Mesodermal cell (in vitro differentiated cells): ENCODE measurements at regions not wholly inside any gene's neighbourhood (a gene's known extent, or its start where the extent isn't known, plus 50 kb on each side); places are given as distances from the start of the nearest gene placed in this dataset.
"Not testable (repeated sequence)": the region's sequence is repeated elsewhere in the genome, so short reads cannot be mapped to it uniquely, and the experiment has no call there.

Source experiments
- H3K27ac ChIP-seq: 2 replicates; pipeline ENCODE4 v1.7.0; 2013; ENCODE audit warnings: mild to moderate bottlenecking, low read depth, low read length, moderate library complexity; ENCODE audit not compliant: severe bottlenecking
- H3K36me3 ChIP-seq: 2 replicates; pipeline ENCODE4 v1.7.1; 2013; ENCODE audit warnings: mild to moderate bottlenecking, low read length, moderate library complexity; ENCODE audit not compliant: control insufficient read depth, insufficient read depth
- H3K4me1 ChIP-seq: one replicate; pipeline ENCODE4 v1.7.1; 2013; ENCODE audit warnings: mild to moderate bottlenecking, low read length; ENCODE audit not compliant: insufficient read depth, control insufficient read depth, poor library complexity, severe bottlenecking
- H3K4me3 ChIP-seq: 2 replicates; pipeline ENCODE4 v1.7.0; 2013; ENCODE audit warnings: low read length, control low read depth, mild to moderate bottlenecking; ENCODE audit not compliant: insufficient read depth, poor library complexity, severe bottlenecking; ENCODE audit errors: extremely low read depth
- H3K9me3 ChIP-seq: 2 replicates; pipeline ENCODE4 v1.7.1; 2013; ENCODE audit warnings: mild to moderate bottlenecking, low read length, moderate library complexity; ENCODE audit not compliant: control insufficient read depth
- WGBS, 2 experiments: methylation state at CpG; one replicate each; pipeline ENCODE4 v1.1.5; 2013; ENCODE audit warnings: missing lambda C conversion rate in 2 of 2; ENCODE audit not compliant: insufficient coverage in 2 of 2; 5-methylcytosine and 5-hydroxymethylcytosine counted together

DNA sequence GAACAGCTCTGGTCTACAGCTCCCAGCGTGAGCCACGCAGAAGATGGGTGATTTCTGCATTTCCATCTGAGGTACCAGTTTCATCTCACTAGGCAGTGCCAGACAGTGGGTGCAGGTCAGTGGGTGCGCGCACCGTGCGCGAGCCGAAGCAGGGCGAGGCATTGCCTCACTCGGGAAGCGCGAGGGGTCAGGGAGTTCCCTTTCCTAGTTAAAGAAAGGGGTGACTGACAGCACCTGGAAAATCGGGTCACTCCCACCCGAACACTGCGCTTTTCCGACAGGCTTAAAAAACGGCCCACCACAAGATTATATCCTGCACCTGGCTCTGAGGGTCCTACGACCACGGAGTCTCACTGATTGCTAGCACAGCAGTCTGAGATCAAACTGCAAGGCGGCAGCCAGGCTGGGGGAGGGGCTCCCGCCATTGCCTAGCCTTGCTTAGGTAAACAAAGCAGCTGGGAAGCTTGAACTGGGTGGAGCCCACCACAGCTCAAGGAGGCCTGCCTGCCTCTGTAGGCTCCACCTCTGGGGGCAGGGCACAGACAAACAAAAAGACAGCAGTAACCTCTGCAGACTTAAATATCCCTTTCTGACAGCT lies 325.0 kb upstream of the CHST9 start:
- H3K36me3 ChIP-seq, H3K9me3 ChIP-seq, H3K4me3 ChIP-seq, H3K27ac ChIP-seq, H3K4me1 ChIP-seq: not testable (repeated sequence)
- WGBS, 2 experiments, result 88 to 96% methylated on average over 12 to 16 of the region's 21 CpGs

DNA sequence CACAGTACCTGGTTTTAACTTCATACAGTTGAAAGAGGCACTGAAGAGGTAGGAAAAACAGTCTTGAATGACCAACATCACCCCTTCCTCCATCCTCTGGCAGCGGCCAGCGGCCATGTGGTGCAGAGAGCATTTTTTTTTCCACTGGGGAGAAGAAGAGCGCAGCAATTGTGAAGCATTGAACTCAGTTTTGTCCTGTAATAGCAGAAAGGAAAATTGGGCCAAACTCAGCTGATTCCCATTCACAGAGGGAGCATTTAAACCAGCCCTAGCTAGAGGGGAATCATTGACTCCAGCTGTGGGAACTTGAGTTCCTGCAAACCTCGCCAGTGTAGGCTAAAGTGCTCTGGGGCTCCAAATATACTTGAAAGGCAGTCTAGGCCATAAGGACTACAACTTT lies 316.6 kb upstream of the CHST9 start:
- Histone ChIP-seq H3K4me1 (no peaks in the 10 kb centered on the region), H3K36me3 (no peaks in the 10 kb centered on the region), H3K9me3 (no peaks in the 10 kb centered on the region), H3K27ac (no peak overlapping the region), H3K4me3 (no peak overlapping the region)
- whole genome bisulfite sequencing, 2 experiments, result 86 to 94% methylated on average over 2 of the region's 4 CpGs

DNA sequence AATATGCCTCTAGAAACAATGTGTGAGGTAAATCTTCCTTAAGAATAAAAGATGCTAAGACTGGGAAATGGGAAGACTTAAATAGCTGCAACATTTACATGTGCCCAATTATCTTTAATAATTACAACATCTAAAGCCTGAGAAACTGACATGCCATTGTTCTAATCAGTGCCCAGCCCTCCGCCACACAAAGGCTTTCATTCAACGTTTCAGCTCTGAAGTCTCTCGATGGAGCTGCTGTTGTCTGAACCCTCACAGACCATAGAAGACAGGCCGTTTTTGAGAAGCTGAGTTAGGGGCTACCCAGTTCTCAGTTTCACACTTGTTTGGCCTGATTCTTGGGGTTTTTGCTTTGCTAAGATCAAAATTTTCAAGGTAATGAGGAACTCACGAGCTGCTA lies 315.4 kb upstream of the CHST9 start:
- Histone ChIP-seq H3K4me3 (no peak overlapping the region), H3K9me3 (no peaks in the 10 kb centered on the region), H3K36me3 (no peaks in the 10 kb centered on the region), H3K27ac (no peak overlapping the region), H3K4me1 (no peaks in the 10 kb centered on the region)
- 66 to 75% methylated on average over 4 of the region's 5 CpGs for WGBS, 2 experiments

DNA sequence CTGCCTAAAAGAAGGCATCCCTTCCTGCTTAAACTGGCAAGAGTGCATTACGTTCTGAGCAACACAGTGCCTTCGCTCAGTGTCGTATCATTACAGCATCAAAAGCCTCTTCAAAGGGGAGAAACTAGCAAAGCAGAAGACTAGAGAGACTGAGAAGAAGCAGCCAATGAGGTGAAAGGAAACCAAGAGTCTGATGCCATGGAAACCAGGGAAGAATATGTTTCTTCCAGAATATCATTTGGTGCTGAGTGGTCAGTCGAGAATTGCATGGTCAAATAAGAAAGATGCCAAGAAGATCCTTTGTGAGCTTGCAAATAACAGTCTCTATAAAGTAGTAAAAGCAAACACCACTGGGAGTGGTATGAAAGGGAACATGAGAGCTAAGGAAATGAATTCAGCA lies 312.1 kb upstream of the CHST9 start:
- H3K36me3 ChIP-seq, result no peaks in the 10 kb centered on the region
- no peak overlapping the region for H3K27ac ChIP-seq
- WGBS, 2 experiments, result 85 to 96% methylated on average over 2 to 4 of the region's 4 CpGs
- H3K4me3 ChIP-seq, result no peak overlapping the region
- H3K9me3 ChIP-seq, result no peaks in the 10 kb centered on the region
- H3K4me1 ChIP-seq, result no peaks in the 10 kb centered on the region

DNA sequence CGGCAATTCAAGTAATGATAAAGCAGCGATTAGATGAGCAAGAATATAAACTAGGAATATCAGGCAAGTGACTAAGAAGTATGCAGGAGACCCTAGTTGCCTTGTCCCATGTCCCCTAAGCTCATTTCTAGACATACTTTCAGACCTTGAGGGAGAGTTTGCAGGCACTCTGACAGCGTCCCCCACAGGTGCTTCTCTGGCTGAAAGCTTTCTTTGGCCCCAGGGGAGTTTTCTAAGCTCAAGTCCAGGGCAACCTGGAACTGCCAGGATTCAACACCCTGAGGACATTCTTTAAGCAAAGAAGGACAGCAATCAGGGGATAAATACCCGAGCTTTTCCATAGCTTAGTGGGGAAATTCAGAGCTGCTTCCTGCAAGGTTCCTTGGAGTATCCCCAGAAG lies 308.1 kb upstream of the CHST9 start:
- no peak overlapping the region for H3K4me3 ChIP-seq

DNA sequence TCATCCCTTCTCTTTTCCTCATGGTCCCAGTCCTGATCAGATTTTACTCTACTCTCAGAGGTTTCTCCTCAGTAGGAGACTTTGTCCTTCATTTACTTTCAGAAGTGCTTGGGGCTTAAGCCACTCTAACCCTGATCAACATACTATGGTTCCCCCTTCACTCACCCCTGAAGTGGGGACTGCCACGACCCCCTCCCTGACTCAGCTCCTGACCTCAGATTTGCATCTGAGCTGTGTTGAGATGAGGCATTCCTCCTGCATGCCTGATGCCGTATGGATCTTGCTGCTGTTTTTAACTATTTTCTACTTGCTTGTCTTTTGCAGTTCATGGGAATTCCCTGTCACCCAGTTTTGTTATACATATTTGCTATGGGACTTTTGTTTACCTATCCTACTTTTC lies 306.7 kb upstream of the CHST9 start:
- H3K27ac ChIP-seq, result no peak overlapping the region
- H3K4me3 ChIP-seq, result no peak overlapping the region
- no peaks in the 10 kb centered on the region for H3K4me1 ChIP-seq
- H3K36me3 ChIP-seq, result no peaks in the 10 kb centered on the region
- H3K9me3 ChIP-seq, result no peaks in the 10 kb centered on the region
- 46% methylated on average over 2 of the region's 2 CpGs; no CpG with 5 or more reads in 1 of the 2 experiments for WGBS, 2 experiments

More for the DNA sequence above, 308.1 kb upstream of the CHST9 start:
- H3K27ac ChIP-seq, result no peak overlapping the region
- no peaks in the 10 kb centered on the region for H3K4me1 ChIP-seq
- WGBS, 2 experiments, result 91 to 94% methylated on average over 3 of the region's 4 CpGs
- H3K9me3 ChIP-seq, result no peaks in the 10 kb centered on the region
- no peaks in the 10 kb centered on the region for H3K36me3 ChIP-seq

DNA sequence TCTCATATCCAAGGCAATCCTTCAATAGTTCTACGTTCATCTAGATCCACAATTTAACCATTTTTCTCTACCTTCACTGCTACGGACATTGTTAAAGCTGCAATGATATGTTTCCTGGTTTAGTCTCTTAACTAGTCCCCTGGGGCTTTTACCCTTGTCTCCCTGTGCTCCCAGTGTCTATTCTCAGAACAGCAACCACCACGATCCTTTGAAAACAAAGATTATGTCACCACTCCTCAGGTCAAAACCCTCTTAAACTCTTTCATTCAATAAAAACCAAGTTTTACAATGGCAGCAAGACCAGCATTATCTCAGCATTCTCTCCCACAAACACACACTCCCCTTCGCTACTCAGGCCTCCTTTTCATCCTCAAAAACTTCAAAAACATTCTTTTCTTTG lies 298.2 kb upstream of the CHST9 start:
- H3K9me3 ChIP-seq, result no peaks in the 10 kb centered on the region
- H3K36me3 ChIP-seq, result no peaks in the 10 kb centered on the region
- no peaks in the 10 kb centered on the region for H3K4me1 ChIP-seq
- H3K4me3 ChIP-seq, result no peak overlapping the region
- no peak overlapping the region for H3K27ac ChIP-seq
- WGBS, 2 experiments, result 55 to 85% methylated on average over 3 to 4 of the region's 4 CpGs

DNA sequence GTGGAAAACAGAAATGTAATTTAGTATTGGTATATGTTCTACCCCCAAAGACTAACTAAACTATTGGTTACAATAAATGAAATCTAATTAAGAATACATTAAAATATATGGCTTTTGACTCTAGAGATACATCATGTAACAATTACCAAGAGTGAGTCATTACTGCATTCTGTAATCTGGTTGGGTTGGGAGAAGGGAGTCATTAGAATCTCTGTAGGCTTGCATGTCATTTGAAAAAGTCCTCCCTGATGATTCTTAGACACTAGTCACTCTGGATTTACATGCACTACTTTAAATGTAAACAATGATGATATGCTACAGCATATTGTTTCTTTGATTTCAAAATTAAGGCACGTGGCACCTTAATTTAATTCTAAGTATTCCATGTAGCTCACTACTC lies 293.4 kb upstream of the CHST9 start:
- Histone ChIP-seq H3K27ac (no peak overlapping the region), H3K36me3 (no peaks in the 10 kb centered on the region), H3K4me3 (no peak overlapping the region), H3K9me3 (no peaks in the 10 kb centered on the region), H3K4me1 (no peaks in the 10 kb centered on the region)
- 0% methylated on average over 1 of the region's 1 CpG; no CpG with 5 or more reads in 1 of the 2 experiments for WGBS, 2 experiments

DNA sequence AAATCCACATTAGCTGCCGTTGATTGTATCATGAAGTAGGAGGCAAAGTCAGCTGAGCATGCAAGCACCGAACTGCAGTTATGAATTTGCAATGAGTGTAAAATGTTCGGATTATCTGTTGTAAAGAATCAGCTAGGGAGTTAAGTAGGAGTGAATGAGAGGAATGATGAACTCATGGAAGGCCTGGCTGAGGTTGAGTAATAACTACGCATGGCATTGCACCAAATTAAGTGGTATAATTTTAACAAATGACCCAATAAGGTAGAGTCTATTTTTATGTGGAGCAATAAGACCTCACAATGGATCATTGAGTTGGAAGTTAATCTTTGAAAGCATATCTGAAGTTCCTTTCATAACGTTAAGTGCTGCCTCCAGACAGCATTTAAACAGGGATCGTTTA lies 288.2 kb upstream of the CHST9 start:
- no peaks in the 10 kb centered on the region for H3K9me3 ChIP-seq
- H3K27ac ChIP-seq, result no peak overlapping the region
- H3K36me3 ChIP-seq, result no peaks in the 10 kb centered on the region
- H3K4me1 ChIP-seq, result no peaks in the 10 kb centered on the region
- 94 to 100% methylated on average over 3 to 4 of the region's 6 CpGs for WGBS, 2 experiments
- H3K4me3 ChIP-seq, result no peak overlapping the region

DNA sequence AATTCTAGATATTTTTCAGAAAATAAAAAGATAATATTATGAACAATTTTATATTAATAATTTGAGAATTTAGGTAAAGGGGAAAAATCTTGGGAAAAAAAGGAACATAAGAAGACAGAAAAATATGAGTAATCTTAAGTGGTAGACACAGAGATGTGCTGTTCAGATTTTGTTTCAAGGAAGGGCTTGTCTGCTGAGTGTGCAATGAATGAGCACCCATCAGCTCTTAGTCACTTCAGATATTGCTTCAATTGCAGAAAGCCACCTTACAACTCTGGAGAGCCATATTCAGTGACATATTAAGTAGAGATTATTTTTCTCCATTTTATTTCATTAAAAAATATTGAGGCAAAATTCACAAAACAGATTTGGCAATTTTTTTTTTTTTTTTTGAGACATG lies 282.0 kb upstream of the CHST9 start:
- Histone ChIP-seq H3K27ac (no peak overlapping the region), H3K4me3 (no peak overlapping the region), H3K9me3 (no peaks in the 10 kb centered on the region), H3K36me3 (no peaks in the 10 kb centered on the region), H3K4me1 (no peaks in the 10 kb centered on the region)

DNA sequence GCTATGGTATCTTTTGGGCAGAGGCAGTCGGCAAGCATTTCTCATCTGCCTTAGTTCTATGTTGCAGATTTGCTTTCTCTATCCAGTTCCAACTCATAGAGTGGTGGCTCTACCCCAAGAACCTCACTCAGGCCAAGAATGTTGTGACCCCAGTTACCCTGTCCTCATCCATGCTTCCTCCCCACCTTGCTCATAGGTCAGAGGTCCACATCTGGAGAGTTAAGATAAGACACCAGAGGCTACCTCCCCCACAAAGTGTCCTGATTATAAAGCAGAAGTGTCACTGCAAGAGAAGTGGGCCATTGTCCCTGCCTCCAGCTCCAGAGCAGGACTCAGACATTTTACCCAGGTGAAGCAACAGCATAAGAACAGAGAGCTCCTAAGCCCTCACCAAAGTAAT lies 276.8 kb upstream of the CHST9 start:
- WGBS, 2 experiments, result 67 to 100% methylated on average over 1 of the region's 1 CpG
- H3K36me3 ChIP-seq, result no peaks in the 10 kb centered on the region

More for the DNA sequence above, 276.8 kb upstream of the CHST9 start:
- H3K4me1 ChIP-seq, result no peaks in the 10 kb centered on the region
- H3K9me3 ChIP-seq, result no peaks in the 10 kb centered on the region
- no peak overlapping the region for H3K27ac ChIP-seq
- H3K4me3 ChIP-seq, result no peak overlapping the region
